Hepatocyte (in vitro differentiated cells): ENCODE measurements at regions not wholly inside any gene's neighbourhood (a gene's known extent, or its start where the extent isn't known, plus 50 kb on each side); places are given as distances from the start of the nearest gene placed in this dataset.

ENCODE experiments used
- DNase-seq: peaks from one replicate; pipeline ENCODE4 v3.0.0-alpha.2; 2016; ENCODE audit warnings: low spot score
- H2AFZ ChIP-seq: fragments of 200-600 bp; sonication (generic); 2 replicates; pipeline ENCODE4 v1.6.0; 2016; ENCODE audit warnings: antibody characterized with exemption, mild to moderate bottlenecking
- H3K27ac ChIP-seq: fragments of 200-600 bp; sonication (generic); 2 replicates; pipeline ENCODE4 v1.5.1; 2016; ENCODE audit warnings: mild to moderate bottlenecking
- H3K27me3 ChIP-seq: fragments of 200-600 bp; sonication (generic); 2 replicates; pipeline ENCODE4 v1.6.1; 2016
- H3K36me3 ChIP-seq: fragments of 200-600 bp; sonication (generic); replicated peaks from 2 replicates; pipeline ENCODE4 v1.5.1; 2016; ENCODE audit warnings: low read depth; ENCODE audit not compliant: insufficient read depth
- H3K4me1 ChIP-seq: fragments of 200-600 bp; sonication (generic); 2 replicates; pipeline ENCODE4 v1.5.1; 2016; ENCODE audit warnings: mild to moderate bottlenecking, moderate library complexity; ENCODE audit not compliant: insufficient read depth
- H3K4me2 ChIP-seq: fragments of 200-600 bp; sonication (generic); 2 replicates; pipeline ENCODE4 v1.6.0; 2016
- H3K4me3 ChIP-seq: fragments of 200-600 bp; sonication (generic); 2 replicates; pipeline ENCODE4 v1.5.1; 2016; ENCODE audit warnings: mild to moderate bottlenecking
- H3K79me2 ChIP-seq: fragments of 200-600 bp; sonication (generic); 2 replicates; pipeline ENCODE4 v1.6.0; 2017; ENCODE audit warnings: mild to moderate bottlenecking
- H3K9me2 ChIP-seq: fragments of 200-600 bp; sonication (generic); replicated peaks from 2 replicates; pipeline ENCODE4 v1.6.0; 2017; ENCODE audit warnings: mild to moderate bottlenecking; ENCODE audit not compliant: insufficient read depth
- H3K9me3 ChIP-seq: fragments of 200-600 bp; sonication (generic); 2 replicates; pipeline ENCODE4 v1.5.1; 2016; ENCODE audit warnings: low read depth, mild to moderate bottlenecking
- H4K20me1 ChIP-seq: fragments of 200-600 bp; sonication (generic); 2 replicates; pipeline ENCODE4 v1.6.0; 2016; ENCODE audit warnings: mild to moderate bottlenecking; ENCODE audit not compliant: insufficient read depth, poor library complexity, severe bottlenecking
- CTCF ChIP-seq: fragments of 200-600 bp; sonication (generic); IDR thresholded peaks from 2 replicates; pipeline ENCODE4 v1.5.1; 2016; ENCODE audit warnings: antibody characterized with exemption, mild to moderate bottlenecking; ENCODE audit not compliant: poor library complexity
- EZH2 ChIP-seq: fragments of 200-600 bp; sonication (generic); IDR thresholded peaks from 2 replicates; pipeline ENCODE4 v1.6.1; 2016; ENCODE audit warnings: antibody characterized with exemption, mild to moderate bottlenecking, borderline replicate concordance
- EZH2phosphoT487 ChIP-seq: fragments of 200-600 bp; sonication (generic); IDR thresholded peaks from one replicate; pipeline ENCODE4 v1.6.1; 2018; ENCODE audit warnings: antibody characterized with exemption, mild to moderate bottlenecking, low read depth, moderate library complexity; ENCODE audit not compliant: unreplicated experiment, severe bottlenecking
- WGBS: methylation state at CpG from one replicate; pipeline ENCODE4 v1.1.6; 2016; ENCODE audit warnings: low lambda C conversion rate; ENCODE audit errors: missing lambda C conversion rate; 5-methylcytosine and 5-hydroxymethylcytosine counted together

GRCh38 chr1:165116732-165117131 lies 239.8 kb downstream of the LMX1A start:
- H3K27me3 ChIP-seq = peaks cover 58% of the 10 kb centered on the region
- H2AFZ ChIP-seq = no peak overlapping the region
- no peak overlapping the region for H3K4me3 ChIP-seq
- 71% methylated on average over 6 of the region's 6 CpGs for WGBS
- no peaks in the 10 kb centered on the region for H3K4me1 ChIP-seq
- no peak overlapping the region for H3K27ac ChIP-seq
- H3K36me3 ChIP-seq = no peaks in the 10 kb centered on the region
- no peaks in the 10 kb centered on the region for H3K79me2 ChIP-seq
- H3K9me2 ChIP-seq = no peaks in the 10 kb centered on the region
- DNase-seq = peak; percentile 34
- H3K9me3 ChIP-seq = no peaks in the 10 kb centered on the region
- no peaks in the 10 kb centered on the region for H4K20me1 ChIP-seq
- TF ChIP-seq EZH2phosphoT487 (no peak), EZH2 (no peak), CTCF (no peak)
- H3K4me2 ChIP-seq = no peak overlapping the region

- Histone ChIP-seq H3K9me2 (no peaks in the 10 kb centered on the region), H3K4me2 (no peak overlapping the region), H3K9me3 (no peaks in the 10 kb centered on the region), H3K79me2 (no peaks in the 10 kb centered on the region), H3K27me3 (peaks cover 55% of the 10 kb centered on the region), H3K27ac (no peak overlapping the region), H3K36me3 (no peaks in the 10 kb centered on the region), H3K4me3 (no peak overlapping the region), H2AFZ (no peak overlapping the region), H4K20me1 (no peaks in the 10 kb centered on the region), H3K4me1 (no peaks in the 10 kb centered on the region)
- WGBS = 65% methylated on average over 1 of the region's 1 CpG
- TF ChIP-seq EZH2phosphoT487 (no peak), EZH2 (no peak), CTCF (no peak)
- no peak for DNase-seq
These were observed 240.3 kb downstream of the LMX1A start for GRCh38 chr1:165116171-165116570.

GRCh38 chr1:165114889-165115285 lies 241.6 kb downstream of the LMX1A start:
- H3K79me2 ChIP-seq = no peaks in the 10 kb centered on the region
- H4K20me1 ChIP-seq = no peaks in the 10 kb centered on the region
- H2AFZ ChIP-seq = no peak overlapping the region
- no peak for TF ChIP-seq CTCF
- TF ChIP-seq EZH2 = no peak
- H3K4me3 ChIP-seq = no peak overlapping the region
- no peak overlapping the region for H3K27ac ChIP-seq
- no peaks in the 10 kb centered on the region for H3K9me3 ChIP-seq
- no peak for DNase-seq
- no peaks in the 10 kb centered on the region for H3K4me1 ChIP-seq
- WGBS = 83% methylated on average over 6 of the region's 6 CpGs
- peaks cover 49% of the 10 kb centered on the region for H3K27me3 ChIP-seq
- H3K36me3 ChIP-seq = no peaks in the 10 kb centered on the region
- no peak overlapping the region for H3K4me2 ChIP-seq
- no peaks in the 10 kb centered on the region for H3K9me2 ChIP-seq
